ENCODE measurements at regions not wholly inside any gene's neighbourhood (a gene's known extent, or its start where the extent isn't known, plus 50 kb on each side); places are given as distances from the start of the nearest gene placed in this dataset.
"Not testable (repeated sequence)": the region's sequence is repeated elsewhere in the genome, so short reads cannot be mapped to it uniquely, and the experiment has no call there.

DNA sequence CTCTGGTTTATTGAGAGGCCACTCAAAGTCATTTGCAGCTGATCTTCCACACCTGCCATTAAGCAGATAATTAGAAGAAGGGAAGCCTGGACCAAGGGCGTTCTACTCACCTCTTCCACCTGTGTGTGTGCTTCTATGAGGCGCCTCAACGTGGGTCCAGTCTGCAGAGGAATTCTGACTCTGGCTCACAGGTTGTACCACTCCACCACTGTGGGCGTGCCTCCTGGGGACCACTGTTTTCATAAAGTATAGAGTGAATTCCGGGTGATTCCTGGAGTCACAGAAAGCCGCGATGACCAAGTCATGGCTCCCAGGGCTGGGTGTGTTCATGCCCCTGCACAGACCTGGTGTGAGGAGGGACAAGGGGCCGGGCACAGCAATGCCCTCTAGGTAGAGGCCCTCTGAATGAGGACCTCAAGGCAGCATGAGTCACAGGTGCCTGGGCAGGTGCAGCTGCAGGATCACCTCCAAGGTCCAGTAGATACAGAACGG lies 408.3 kb upstream of the MGMT start:
- TF ChIP-seq, protein P1, sequence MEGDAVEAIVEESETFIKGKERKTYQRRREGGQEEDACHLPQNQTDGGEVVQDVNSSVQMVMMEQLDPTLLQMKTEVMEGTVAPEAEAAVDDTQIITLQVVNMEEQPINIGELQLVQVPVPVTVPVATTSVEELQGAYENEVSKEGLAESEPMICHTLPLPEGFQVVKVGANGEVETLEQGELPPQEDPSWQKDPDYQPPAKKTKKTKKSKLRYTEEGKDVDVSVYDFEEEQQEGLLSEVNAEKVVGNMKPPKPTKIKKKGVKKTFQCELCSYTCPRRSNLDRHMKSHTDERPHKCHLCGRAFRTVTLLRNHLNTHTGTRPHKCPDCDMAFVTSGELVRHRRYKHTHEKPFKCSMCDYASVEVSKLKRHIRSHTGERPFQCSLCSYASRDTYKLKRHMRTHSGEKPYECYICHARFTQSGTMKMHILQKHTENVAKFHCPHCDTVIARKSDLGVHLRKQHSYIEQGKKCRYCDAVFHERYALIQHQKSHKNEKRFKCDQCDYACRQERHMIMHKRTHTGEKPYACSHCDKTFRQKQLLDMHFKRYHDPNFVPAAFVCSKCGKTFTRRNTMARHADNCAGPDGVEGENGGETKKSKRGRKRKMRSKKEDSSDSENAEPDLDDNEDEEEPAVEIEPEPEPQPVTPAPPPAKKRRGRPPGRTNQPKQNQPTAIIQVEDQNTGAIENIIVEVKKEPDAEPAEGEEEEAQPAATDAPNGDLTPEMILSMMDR (IDR thresholded peaks at IDR 0.05; ENCODE audit: insufficient read depth, low read length) = no peak
- no peak for DNase-seq (ENCODE audit: low read depth)

DNA sequence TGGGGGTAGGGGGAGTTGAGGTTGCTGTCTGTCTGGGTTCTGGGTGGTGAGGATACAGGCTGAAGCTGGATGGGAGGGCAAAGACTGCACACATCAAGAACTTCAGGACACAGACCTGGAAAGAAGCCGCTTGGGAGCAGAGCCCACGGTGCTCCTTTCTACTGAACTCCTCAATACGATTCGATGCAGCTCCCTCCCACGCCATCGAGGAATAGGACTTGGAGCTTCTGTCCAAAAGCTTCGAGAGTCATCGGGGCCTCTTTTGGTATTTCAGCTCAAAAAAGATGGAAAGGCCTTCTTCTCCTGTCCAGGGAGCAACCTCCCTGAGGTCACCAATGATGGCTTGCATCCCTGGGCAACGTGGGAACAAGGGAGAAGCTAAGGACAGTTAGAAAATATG lies 407.1 kb upstream of the MGMT start:
- H3K4me3 ChIP-seq (ENCODE audit: low read depth, low read length) = no peak overlapping the region
- no peak for DNase-seq (ENCODE audit: low read depth)
- TF ChIP-seq, protein P1 (IDR thresholded peaks at IDR 0.05; ENCODE audit: insufficient read depth, low read length) = no peak

More for the DNA sequence above, 408.3 kb upstream of the MGMT start:
- no peak overlapping the region for H3K4me3 ChIP-seq (ENCODE audit: low read depth, low read length)

DNA sequence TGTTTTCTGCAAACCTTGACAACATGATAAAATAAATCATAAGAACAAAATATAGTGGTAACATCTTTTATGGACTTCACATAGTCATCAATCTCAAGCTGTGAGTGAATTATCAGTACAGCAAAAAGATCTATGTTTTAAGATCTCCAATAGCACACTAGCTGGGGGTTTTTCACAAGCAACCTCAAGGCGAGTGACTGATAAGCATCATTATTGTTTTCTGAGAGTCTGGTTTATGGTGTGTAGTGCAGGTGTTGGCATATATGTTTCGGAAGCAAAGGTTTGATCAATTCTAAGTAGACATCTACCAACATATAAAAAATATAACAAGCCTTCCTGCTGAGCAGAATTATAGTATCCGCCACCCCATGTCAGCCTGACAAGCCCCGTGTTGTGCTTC lies 403.8 kb upstream of the MGMT start:
- no peak overlapping the region for H3K4me3 ChIP-seq (ENCODE audit: low read depth, low read length)
- TF ChIP-seq, protein P1 (IDR thresholded peaks at IDR 0.05; ENCODE audit: insufficient read depth, low read length) = no peak
- no peak for DNase-seq (ENCODE audit: low read depth)

DNA sequence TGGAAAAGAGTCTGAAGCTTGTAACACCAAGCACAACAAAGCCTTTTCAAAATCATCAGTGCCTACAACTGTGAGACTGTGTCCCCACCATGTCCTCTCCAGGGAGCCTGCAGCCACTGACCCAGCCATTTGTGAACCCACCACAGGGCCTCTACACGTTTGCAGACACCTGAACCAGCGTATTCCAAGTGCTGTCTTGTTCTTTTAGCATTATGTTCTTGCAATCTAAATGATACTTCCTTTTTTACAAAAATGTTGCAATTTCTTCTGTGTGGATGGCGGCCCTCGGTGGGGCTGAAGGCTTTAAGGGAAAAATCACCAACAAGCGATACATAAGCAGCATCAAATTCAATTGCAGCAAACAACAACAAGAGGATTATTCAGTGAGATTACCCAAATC lies 403.2 kb upstream of the MGMT start:
- TF ChIP-seq, protein P1 (IDR thresholded peaks at IDR 0.05; ENCODE audit: insufficient read depth, low read length) = no peak
- no peak overlapping the region for H3K4me3 ChIP-seq (ENCODE audit: low read depth, low read length)
- DNase-seq (ENCODE audit: low read depth) = no peak

DNA sequence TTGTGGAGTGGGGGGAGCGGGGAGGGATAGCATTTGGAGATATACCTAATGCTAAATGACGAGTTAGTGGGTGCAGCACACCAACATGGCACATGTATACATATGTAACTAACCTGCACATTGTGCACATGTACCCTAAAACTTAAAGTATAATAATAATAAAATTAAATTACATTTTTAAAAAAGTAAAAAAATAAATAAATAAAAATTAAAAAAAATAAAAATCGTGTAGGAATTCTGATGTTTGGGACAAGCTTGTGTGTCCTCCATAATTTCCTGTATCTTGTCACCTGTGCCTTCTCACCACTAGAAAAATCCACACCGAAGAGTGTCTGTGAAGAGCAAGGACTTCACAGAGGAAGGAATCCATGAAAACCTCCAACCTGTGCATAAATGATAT lies 400.5 kb upstream of the MGMT start:
- DNase-seq (ENCODE audit: low read depth); H3K4me3 ChIP-seq (ENCODE audit: low read depth, low read length): not testable (repeated sequence)

DNA sequence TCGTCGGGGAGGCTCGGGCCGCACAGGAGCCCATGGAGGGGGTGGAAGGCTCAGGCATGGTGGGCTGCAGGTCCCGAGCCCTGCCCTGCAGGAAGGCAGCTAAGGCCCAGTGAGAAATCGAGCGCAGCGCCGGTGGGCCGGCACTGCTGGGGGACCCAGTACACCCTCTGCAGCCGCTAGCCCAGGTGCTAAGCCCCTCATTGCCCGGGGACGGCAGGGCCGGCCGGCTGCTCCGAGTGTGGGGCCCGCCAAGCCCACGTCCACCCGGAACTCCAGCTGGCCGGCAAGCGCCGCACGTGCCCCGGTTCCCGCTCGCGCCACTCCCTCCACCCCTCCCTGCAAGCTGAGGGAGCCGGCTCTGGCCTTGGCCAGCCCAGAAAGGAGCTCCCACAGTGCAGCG lies 395.6 kb upstream of the MGMT start:
- DNase-seq (ENCODE audit: low read depth); H3K4me3 ChIP-seq (ENCODE audit: low read depth, low read length): not testable (repeated sequence)

DNA sequence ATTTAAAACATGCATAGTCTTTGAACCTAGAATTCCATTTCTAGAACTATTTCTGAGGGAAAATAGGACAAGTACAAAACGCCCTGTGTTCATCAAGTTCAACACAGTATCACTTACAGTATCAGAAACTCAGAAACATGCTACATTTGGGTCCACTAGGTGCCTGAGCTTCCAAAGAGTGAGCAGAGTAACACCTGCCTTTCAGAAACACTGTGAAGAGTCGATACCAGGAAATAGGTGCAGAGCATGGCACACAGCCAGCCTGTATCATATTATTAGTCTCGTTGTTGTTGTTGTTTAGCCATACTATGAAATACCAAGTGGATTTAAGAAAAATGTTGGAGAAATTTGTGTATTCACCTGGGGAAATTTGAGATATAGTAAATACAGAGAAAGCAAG lies 392.1 kb upstream of the MGMT start:
- DNase-seq (ENCODE audit: low read depth) = no peak
- no peak overlapping the region for H3K4me3 ChIP-seq (ENCODE audit: low read depth, low read length)
- TF ChIP-seq, protein P1 (IDR thresholded peaks at IDR 0.05; ENCODE audit: insufficient read depth, low read length) = no peak

DNA sequence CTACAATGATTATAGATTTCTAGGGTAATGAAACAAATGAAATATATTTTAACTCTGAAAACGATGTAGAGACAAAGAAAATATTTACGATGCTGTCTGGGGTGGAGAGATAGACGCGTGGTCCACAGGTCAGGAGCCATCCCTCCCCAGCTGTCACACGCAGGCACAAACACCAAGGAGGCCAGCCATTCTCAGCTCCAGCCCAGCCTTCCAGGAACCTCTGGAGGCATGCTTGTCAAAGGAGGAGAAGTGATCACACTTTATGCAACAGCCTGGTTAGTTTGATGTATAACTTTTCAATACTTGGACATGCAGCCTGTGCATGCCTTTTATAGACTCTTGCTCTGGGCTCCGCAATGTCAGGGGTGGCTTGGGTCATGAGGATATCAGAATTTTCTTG lies 391.5 kb upstream of the MGMT start:
- H3K4me3 ChIP-seq (ENCODE audit: low read depth, low read length) = no peak overlapping the region
- TF ChIP-seq, protein P1 (IDR thresholded peaks at IDR 0.05; ENCODE audit: insufficient read depth, low read length) = no peak
- no peak for DNase-seq (ENCODE audit: low read depth)

Measured in fibroblast of the aortic adventitia (primary cell).